ENCODE measurements at regions not wholly inside any gene's neighbourhood (a gene's known extent, or its start where the extent isn't known, plus 50 kb on each side); places are given as distances from the start of the nearest gene placed in this dataset.

DNA sequence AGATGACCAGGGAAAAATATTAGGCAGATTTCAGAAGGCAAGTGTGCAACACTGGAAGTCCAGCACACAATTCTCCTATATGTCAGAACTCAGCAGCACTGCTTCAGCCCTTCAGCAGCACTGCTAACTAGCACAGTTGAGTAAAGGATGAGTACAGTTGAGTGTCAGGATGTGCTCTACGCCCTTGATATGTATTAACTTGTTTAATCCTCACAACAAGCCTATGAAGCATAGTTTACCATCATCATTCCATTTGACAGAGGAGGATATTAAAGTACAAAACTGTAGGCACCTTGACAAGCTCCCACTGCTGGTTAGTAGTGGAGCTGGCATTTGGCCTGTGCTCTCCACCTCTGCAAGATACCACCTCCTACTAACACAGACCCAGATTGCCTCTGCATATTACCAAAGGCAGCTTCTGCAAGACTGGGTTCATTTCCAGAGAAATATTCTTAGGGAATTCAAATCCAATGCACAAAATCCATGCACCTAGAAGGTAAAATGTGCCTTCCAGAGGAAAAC is 230.8 kb downstream of the ANAPC1 start:
- intact Hi-C loops (cut with DNase I) = no loop called here
- Histone ChIP-seq H3K9me3 (no peaks in the 10 kb centered on the region), H3K27ac (no peak overlapping the region), H3K4me1 (no peaks in the 10 kb centered on the region), H3K36me3 (no peaks in the 10 kb centered on the region), H3K4me3 (no peak overlapping the region), H3K27me3 (no peaks in the 10 kb centered on the region)
- TF ChIP-seq CTCF (IDR thresholded peaks at IDR 0.05) = no peak
- DNase-seq (ENCODE audit: low spot score in 2 of 2) = no peak

GRCh38 chr2:111653913-111654312 is 230.1 kb downstream of the ANAPC1 start:
- Histone ChIP-seq H3K4me3 (no peak overlapping the region), H3K9me3 (no peaks in the 10 kb centered on the region), H3K4me1 (peaks cover 0 to 1% of the 10 kb centered on the region in 2 donors), H3K27me3 (no peaks in the 10 kb centered on the region), H3K27ac (no peak overlapping the region), H3K36me3 (no peaks in the 10 kb centered on the region)
- no peak for TF ChIP-seq CTCF (IDR thresholded peaks at IDR 0.05)
- intact Hi-C loops (cut with DNase I) = no loop called here
- DNase-seq (ENCODE audit: low spot score in 2 of 2) = no peak

DNA sequence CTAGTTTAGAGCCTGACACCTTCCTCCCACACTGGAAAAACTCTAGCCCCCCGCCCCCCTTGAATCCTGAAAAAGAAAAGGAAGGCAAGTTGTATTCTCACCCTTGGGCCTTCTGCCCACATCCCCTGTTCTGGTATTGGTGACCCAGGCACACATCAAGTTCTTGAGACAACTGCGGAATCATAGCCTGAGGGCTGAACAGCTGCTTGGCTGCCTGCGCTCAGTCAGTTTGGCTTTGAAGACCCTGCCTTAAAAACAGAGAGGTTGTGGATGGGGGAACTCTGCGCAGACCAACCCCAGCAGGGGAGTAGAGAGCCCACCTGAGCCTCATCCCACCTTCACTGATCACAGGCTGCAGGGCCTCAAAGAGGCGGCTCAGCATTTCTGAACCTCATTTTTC is 229.2 kb downstream of the ANAPC1 start:
- Histone ChIP-seq H3K9me3 (no peaks in the 10 kb centered on the region), H3K36me3 (no peaks in the 10 kb centered on the region), H3K27ac (no peak overlapping the region), H3K27me3 (no peaks in the 10 kb centered on the region), H3K4me1 (peaks cover 5 to 9% of the 10 kb centered on the region in 2 donors), H3K4me3 (no peak overlapping the region)
- no peak for DNase-seq (ENCODE audit: low spot score in 2 of 2)
- TF ChIP-seq CTCF (IDR thresholded peaks at IDR 0.05) = no peak
- intact Hi-C loops (cut with DNase I) = loop anchor here (5.0 kb wide), 1 partner anchor 33 kb away; no protein-coding TSS in a partner anchor

DNA sequence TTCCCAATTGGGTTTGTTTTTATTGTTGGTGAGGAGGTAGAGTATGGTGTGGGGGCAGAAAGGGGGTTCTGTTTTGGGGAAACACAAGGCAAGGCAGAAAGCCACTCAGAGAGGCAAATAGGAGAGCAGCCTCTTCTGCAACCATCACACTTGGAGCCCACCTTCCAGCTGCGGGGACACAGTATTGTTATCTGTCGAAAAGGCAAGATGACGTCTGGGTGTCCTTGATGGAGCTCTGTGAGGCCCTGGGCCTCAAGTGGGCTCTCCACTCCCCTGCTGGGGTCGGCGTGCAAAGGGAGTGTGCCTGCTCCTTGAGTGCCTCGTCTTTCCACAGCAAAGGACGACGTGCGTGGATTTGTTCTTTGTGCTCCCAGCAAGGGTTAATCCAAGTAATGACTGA is 227.6 kb downstream of the ANAPC1 start:
- no peaks in the 10 kb centered on the region for H3K27me3 ChIP-seq
- H3K9me3 ChIP-seq = no peaks in the 10 kb centered on the region
- no peak for TF ChIP-seq CTCF (IDR thresholded peaks at IDR 0.05)
- H3K36me3 ChIP-seq = no peaks in the 10 kb centered on the region
- no peak for DNase-seq (ENCODE audit: low spot score in 2 of 2)
- H3K4me3 ChIP-seq = no peak overlapping the region
- H3K27ac ChIP-seq = no peak overlapping the region
- peaks cover 7 to 13% of the 10 kb centered on the region in 2 donors for H3K4me1 ChIP-seq
- intact Hi-C loops (cut with DNase I) = loop anchor here (5.0 kb wide), 1 partner anchor 34 kb away; no protein-coding TSS in a partner anchor

- no peaks in the 10 kb centered on the region for H3K36me3 ChIP-seq
- intact Hi-C loops (cut with DNase I) = loop anchor here (5.0 kb wide), 1 partner anchor 35 kb away; no protein-coding TSS in a partner anchor
- no peak for TF ChIP-seq CTCF (IDR thresholded peaks at IDR 0.05)
- no peak overlapping the region for H3K27ac ChIP-seq
- H3K9me3 ChIP-seq = no peaks in the 10 kb centered on the region
- no peak overlapping the region for H3K4me3 ChIP-seq
- no peaks in the 10 kb centered on the region for H3K27me3 ChIP-seq
- DNase-seq (ENCODE audit: low spot score in 2 of 2) = no peak
- H3K4me1 ChIP-seq = peaks cover 7 to 13% of the 10 kb centered on the region in 2 donors
Measured at GRCh38 chr2:111656894-111657293, 227.1 kb downstream of the ANAPC1 start.

Measured in ascending aorta (tissue), 2 donors.